Liver (tissue), 8 donors: ENCODE measurements at regions not wholly inside any gene's neighbourhood (a gene's known extent, or its start where the extent isn't known, plus 50 kb on each side); places are given as distances from the start of the nearest gene placed in this dataset.

ENCODE experiments used
- DNase-seq: peaks from one replicate; pipeline ENCODE4 v3.0.0-alpha.2; 2017; ENCODE audit warnings: low spot score
- H3K27ac ChIP-seq, 2 donors: one replicate each; pipeline ENCODE4 v1.7.0; 2013; ENCODE audit warnings: inconsistent platforms in 2 of 2, low read length in 2 of 2, control low read depth in 1 of 2, low read depth in 1 of 2, mild to moderate bottlenecking in 1 of 2
- H3K27me3 ChIP-seq, 4 donors: one replicate each; pipeline versions ENCODE4 v1.6.1 to v1.7.0; 2013; ENCODE audit warnings: low read length in 3 of 4, inconsistent platforms in 1 of 4, mild to moderate bottlenecking in 1 of 4, moderate library complexity in 1 of 4; ENCODE audit not compliant: control insufficient read depth in 4 of 4, insufficient read depth in 4 of 4
- H3K36me3 ChIP-seq, 4 donors: one replicate each; pipeline versions ENCODE4 v1.6.1 to v1.7.0; 2013; ENCODE audit warnings: low read length in 3 of 4, mild to moderate bottlenecking in 3 of 4, low read depth in 1 of 4, moderate library complexity in 1 of 4; ENCODE audit not compliant: control insufficient read depth in 4 of 4, insufficient read depth in 3 of 4
- H3K4me1 ChIP-seq, 4 donors: one replicate each; pipeline versions ENCODE4 v1.6.1 to v1.7.0; 2013; ENCODE audit warnings: low read length in 3 of 4, mild to moderate bottlenecking in 3 of 4, moderate library complexity in 1 of 4; ENCODE audit not compliant: control insufficient read depth in 4 of 4, insufficient read depth in 4 of 4
- H3K4me3 ChIP-seq, 3 donors: one replicate each; pipeline versions ENCODE4 v1.6.1 to v1.7.0; 2013; ENCODE audit warnings: low read length in 3 of 3, control low read depth in 1 of 3, low read depth in 1 of 3, mild to moderate bottlenecking in 1 of 3
- H3K9ac ChIP-seq, 2 donors: one replicate each; pipeline ENCODE4 v1.7.0; 2013; ENCODE audit warnings: low read length in 2 of 2, mild to moderate bottlenecking in 2 of 2, moderate library complexity in 2 of 2, control low read depth in 1 of 2, low read depth in 1 of 2
- H3K9me3 ChIP-seq, 4 donors: one replicate each; pipeline versions ENCODE4 v1.6.1 to v1.7.0; 2013; ENCODE audit warnings: low read length in 3 of 4; ENCODE audit not compliant: control insufficient read depth in 4 of 4
- ATF3 ChIP-seq: IDR thresholded peaks from 2 replicates; pipeline ENCODE4 v1.6.1; 2016; ENCODE audit warnings: antibody characterized with exemption
- CTCF ChIP-seq: fragments of 150-350 bp; IDR thresholded peaks from 2 replicates; pipeline ENCODE4 v1.5.1; 2017; ENCODE audit warnings: improper control_type of control experiment, low read depth, low read length; ENCODE audit not compliant: missing input control
- EGR1 ChIP-seq, 2 donors: IDR thresholded peaks; 2 replicates each; pipeline ENCODE4 v1.6.1; 2016 to 2018; ENCODE audit warnings: antibody characterized with exemption in 2 of 2, low read depth in 2 of 2
- FOXA1 ChIP-seq: IDR thresholded peaks from 2 replicates; pipeline ENCODE4 v1.6.1; 2016; ENCODE audit warnings: antibody characterized with exemption
- FOXA2 ChIP-seq: IDR thresholded peaks from 2 replicates; pipeline ENCODE4 v1.6.1; 2016; ENCODE audit warnings: antibody characterized with exemption
- GABPA ChIP-seq, 2 donors: IDR thresholded peaks in 1 of 2; conservative IDR thresholded peaks in 1 of 2; 2 replicates each; pipeline ENCODE4 v1.6.1; 2016; ENCODE audit warnings: antibody characterized with exemption in 2 of 2, mild to moderate bottlenecking in 1 of 2, moderate library complexity in 1 of 2
- HNF4A ChIP-seq, 2 donors: conservative IDR thresholded peaks; 2 replicates each; pipeline ENCODE4 v1.6.1; 2016; ENCODE audit warnings: antibody characterized with exemption in 2 of 2, mild to moderate bottlenecking in 2 of 2
- HNF4G ChIP-seq: IDR thresholded peaks from 2 replicates; pipeline ENCODE4 v1.6.1; 2016; ENCODE audit warnings: antibody characterized with exemption
- JUND ChIP-seq, 2 donors: IDR thresholded peaks; 2 replicates each; pipeline ENCODE4 v1.6.1; 2016; ENCODE audit warnings: antibody characterized with exemption in 2 of 2
- MAX ChIP-seq: IDR thresholded peaks from 2 replicates; pipeline ENCODE4 v1.6.1; 2016; ENCODE audit warnings: antibody characterized with exemption
- NR2F2 ChIP-seq: IDR thresholded peaks from 2 replicates; pipeline ENCODE4 v1.6.1; 2016; ENCODE audit warnings: antibody characterized with exemption
- RAD21 ChIP-seq, 2 donors: IDR thresholded peaks; 2 replicates each; pipeline ENCODE4 v1.6.1; 2016; ENCODE audit warnings: antibody characterized with exemption in 2 of 2, mild to moderate bottlenecking in 2 of 2
- REST ChIP-seq: IDR thresholded peaks from 2 replicates; pipeline ENCODE4 v1.6.1; 2016; ENCODE audit warnings: antibody characterized with exemption, mild to moderate bottlenecking
- RXRA ChIP-seq, 2 donors: IDR thresholded peaks; 2 replicates each; pipeline ENCODE4 v1.6.1; 2017 to 2018; ENCODE audit warnings: antibody characterized with exemption in 2 of 2, mild to moderate bottlenecking in 1 of 2
- SP1 ChIP-seq: IDR thresholded peaks from 2 replicates; pipeline ENCODE4 v1.6.1; 2018; ENCODE audit warnings: antibody characterized with exemption, mild to moderate bottlenecking
- TAF1 ChIP-seq: conservative IDR thresholded peaks from 2 replicates; pipeline ENCODE4 v1.6.1; 2016; ENCODE audit warnings: antibody characterized with exemption, mild to moderate bottlenecking
- YY1 ChIP-seq: IDR thresholded peaks from 2 replicates; pipeline ENCODE4 v1.6.1; 2016; ENCODE audit warnings: antibody characterized with exemption, mild to moderate bottlenecking
- ZBTB33 ChIP-seq: IDR thresholded peaks from 2 replicates; pipeline ENCODE4 v1.6.1; 2016; ENCODE audit warnings: antibody characterized with exemption
- WGBS: extraction: QIAGEN DNeasy Blood & Tissue Kit; methylation state at CpG from one replicate; pipeline ENCODE4 v1.1.7; 2013; 5-methylcytosine and 5-hydroxymethylcytosine counted together
- donor health status: healthy.
- donor health status: healthy.
- donor health status: healthy.
- donor health status: healthy.
- donor health status: healthy.

GRCh38 chr2:163353551-163353950, 382.3 kb downstream of the FIGN start:
- Histone ChIP-seq H3K9me3 (no peaks in the 10 kb centered on the region), H3K9ac (no peak overlapping the region), H3K4me3 (no peak overlapping the region), H3K27ac (no peak overlapping the region), H3K27me3 (no peaks in the 10 kb centered on the region), H3K4me1 (peaks cover 0 to 4% (median 1%) of the 10 kb centered on the region in 4 donors), H3K36me3 (no peaks in the 10 kb centered on the region)
- TF ChIP-seq SP1 (no peak), JUND (IDR thresholded peaks at IDR 0.05) (no peak)
- DNase-seq: no peak
- WGBS: 79% methylated on average over 1 of the region's 1 CpG

- Histone ChIP-seq H3K9ac (no peak overlapping the region), H3K4me1 (peaks cover 0 to 9% (median 3%) of the 10 kb centered on the region in 4 donors), H3K36me3 (no peaks in the 10 kb centered on the region), H3K27me3 (no peaks in the 10 kb centered on the region), H3K4me3 (no peak overlapping the region), H3K27ac (no peak overlapping the region), H3K9me3 (no peaks in the 10 kb centered on the region)
- TF ChIP-seq GABPA (IDR thresholded peaks at IDR 0.05 in 1 of 2, conservative IDR thresholded peaks at IDR 0.05 in 1 of 2) (no peak), CTCF (no peak), ZBTB33 (no peak), MAX (no peak), JUND (IDR thresholded peaks at IDR 0.05) (no peak), TAF1 (no peak), FOXA2 (no peak), EGR1 (IDR thresholded peaks at IDR 0.05; ENCODE audit: low read depth in 2 of 2) (no peak), REST (no peak), ATF3 (no peak), HNF4A (conservative IDR thresholded peaks at IDR 0.05) (no peak), FOXA1 (no peak), RAD21 (IDR thresholded peaks at IDR 0.05) (no peak), SP1 (no peak), HNF4G (no peak), RXRA (IDR thresholded peaks at IDR 0.05) (no peak), NR2F2 (no peak), YY1 (no peak)
- DNase-seq: no peak
- WGBS: 96% methylated on average over 2 of the region's 2 CpGs
Measured at GRCh38 chr2:163351966-163352365, 383.8 kb downstream of the FIGN start.
